OCI-LY3 (cell line): ENCODE measurements at regions not wholly inside any gene's neighbourhood (a gene's known extent, or its start where the extent isn't known, plus 50 kb on each side); places are given as distances from the start of the nearest gene placed in this dataset.
"Not testable (repeated sequence)": the region's sequence is repeated elsewhere in the genome, so short reads cannot be mapped to it uniquely, and the experiment has no call there.

Experiments
- CTCF ChIP-seq: fragments of 200-600, 300-600 bp; sonication (generic); IDR thresholded peaks from 2 replicates; pipeline ENCODE4 v1.5.1; 2014; ENCODE audit warnings: antibody characterized with exemption, low read length, low read depth
- EZH2phosphoT487 ChIP-seq: fragments of 200-600 bp; shearing (Covaris generic); IDR thresholded peaks from 2 replicates; pipeline ENCODE4 v1.6.1; 2018; ENCODE audit warnings: antibody characterized with exemption, mixed run types, low read depth

GRCh38 chr2:240385451-240386161 is 49.9 kb upstream of the GPC1 start:
- TF ChIP-seq CTCF, EZH2phosphoT487: not testable (repeated sequence)
